PC-3 (cell line): ENCODE measurements at regions not wholly inside any gene's neighbourhood (a gene's known extent, or its start where the extent isn't known, plus 50 kb on each side); places are given as distances from the start of the nearest gene placed in this dataset.

Experiments
- ATAC-seq: fragments of 200-7000 bp; cut with Tn5 transposase; 2 replicates; pipeline ENCODE4 v1.9.1; 2020; ENCODE audit warnings: mild to moderate bottlenecking, moderate library complexity
- BruUV-seq: library from RNA; stranded (reverse); fragments of 400-500 nt; replicated peaks from 2 replicates; lab custom pipeline; 2021; lab: Mats Ljungman, UMichigan
- CTCF ChIA-PET: fragments of 300-600 bp; sonication (Branson Sonifier 250); formaldehyde crosslinking; loops from one replicate; lab custom pipeline; 2022; ENCODE audit warnings: antibody characterized with exemption; lab: Charles Lee
- POLR2A ChIA-PET: fragments of 300-600 bp; sonication (Branson Sonifier 250); formaldehyde crosslinking; loops from one replicate; lab custom pipeline; 2022; ENCODE audit warnings: antibody characterized with exemption; ENCODE audit not compliant: unreplicated experiment; lab: Charles Lee
- DNase-seq: peaks from one replicate; pipeline ENCODE4 v3.0.0-alpha.2; 2015
- H2AFZ ChIP-seq: fragments of 300-600 bp; sonication (generic); 2 replicates; pipeline ENCODE4 v1.6.0; 2016; ENCODE audit warnings: antibody characterized with exemption, low read length
- H3F3A ChIP-seq: fragments of 300-600 bp; sonication (generic); one replicate; pipeline ENCODE4 v1.6.0; 2017; ENCODE audit warnings: antibody characterized with exemption, low read length, control low read depth, mild to moderate bottlenecking; ENCODE audit not compliant: unreplicated experiment
- H3K27ac ChIP-seq: fragments of 300-600 bp; sonication (generic); 2 replicates; pipeline ENCODE4 v1.5.1; 2016; ENCODE audit warnings: mild to moderate bottlenecking, low read length
- H3K27me3 ChIP-seq: fragments of 300-600 bp; sonication (generic); 2 replicates; pipeline ENCODE4 v1.6.1; 2016; ENCODE audit warnings: low read length, mixed read lengths
- H3K36me3 ChIP-seq: fragments of 300-600 bp; sonication (generic); 2 replicates; pipeline ENCODE4 v1.6.1; 2016; ENCODE audit warnings: low read depth, mixed run types, low read length, mixed read lengths
- H3K4me1 ChIP-seq: fragments of 300-600 bp; sonication (generic); 2 replicates; pipeline ENCODE4 v1.5.1; 2016; ENCODE audit warnings: low read length; ENCODE audit not compliant: insufficient read depth
- H3K4me2 ChIP-seq: fragments of 300-600 bp; sonication (generic); 2 replicates; pipeline ENCODE4 v1.6.0; 2016; ENCODE audit warnings: low read length
- H3K4me3 ChIP-seq: fragments of 300-600 bp; sonication (generic); 2 replicates; pipeline ENCODE4 v1.5.1; 2016; ENCODE audit warnings: mild to moderate bottlenecking, low read length, mixed read lengths
- H3K79me2 ChIP-seq: fragments of 300-600 bp; sonication (generic); 2 replicates; pipeline ENCODE4 v1.6.1; 2017; ENCODE audit warnings: low read length, mixed read lengths
- H3K9ac ChIP-seq: fragments of 300-600 bp; sonication (generic); 2 replicates; pipeline ENCODE4 v1.6.0; 2016; ENCODE audit warnings: mild to moderate bottlenecking, low read length
- H3K9me2 ChIP-seq: fragments of 300-600 bp; sonication (generic); replicated peaks from 2 replicates; pipeline ENCODE4 v1.6.1; 2016; ENCODE audit warnings: mixed run types, low read length, mixed read lengths
- H3K9me3 ChIP-seq: fragments of 300-600 bp; sonication (generic); 2 replicates; pipeline ENCODE4 v1.6.1; 2016; ENCODE audit warnings: low read length, mixed read lengths
- H4K20me1 ChIP-seq: fragments of 300-600 bp; sonication (generic); 2 replicates; pipeline ENCODE4 v1.6.1; 2016; ENCODE audit warnings: low read length, mixed read lengths
- CTCF ChIP-seq: fragments of 300-600 bp; sonication (generic); conservative IDR thresholded peaks from 2 replicates; pipeline ENCODE4 v1.5.1; 2017; ENCODE audit warnings: antibody characterized with exemption, low read depth, mild to moderate bottlenecking, low read length
- EZH2 ChIP-seq: fragments of 300-600 bp; sonication (generic); IDR thresholded peaks from one replicate; pipeline ENCODE4 v1.6.1; 2017; ENCODE audit warnings: antibody characterized with exemption, mild to moderate bottlenecking, low read length; ENCODE audit not compliant: unreplicated experiment
- EZH2phosphoT487 ChIP-seq: fragments of 300-600 bp; sonication (generic); IDR thresholded peaks from 2 replicates; pipeline ENCODE4 v1.6.1; 2018; ENCODE audit warnings: mild to moderate bottlenecking, antibody characterized with exemption, low read length, borderline replicate concordance
- intact Hi-C: fragments of 100-400 bp; cut with micrococcal nuclease; formaldehyde crosslinking; loops from 2 replicates; pipeline ENCODE4 v1.9.0; 2023

GRCh38 chr7:83849131-83849530 is 200.2 kb upstream of the SEMA3E start:
- Histone ChIP-seq H3K4me2 (no peak overlapping the region), H3K27me3 (no peaks in the 10 kb centered on the region), H3K4me1 (no peaks in the 10 kb centered on the region), H3K27ac (no peak overlapping the region), H3K9me2 (no peaks in the 10 kb centered on the region), H3K9me3 (no peaks in the 10 kb centered on the region), H3K4me3 (no peak overlapping the region), H3K79me2 (no peaks in the 10 kb centered on the region), H4K20me1 (no peaks in the 10 kb centered on the region), H3F3A (no peaks in the 10 kb centered on the region), H2AFZ (no peak overlapping the region), H3K9ac (no peak overlapping the region), H3K36me3 (no peaks in the 10 kb centered on the region)
- DNase-seq (no peak), ATAC-seq (no peak)
- no TSS peak for BruUV-seq
- intact Hi-C loops: no loop called here
- TF ChIP-seq CTCF (no peak), EZH2phosphoT487 (no peak), EZH2 (no peak)
- ChIA-PET CTCF (no interaction called here), POLR2A (no interaction called here)

- BruUV-seq: no TSS peak
- Histone ChIP-seq H3K27me3 (no peaks in the 10 kb centered on the region), H2AFZ (no peak overlapping the region), H3K4me1 (no peaks in the 10 kb centered on the region), H4K20me1 (no peaks in the 10 kb centered on the region), H3K36me3 (no peaks in the 10 kb centered on the region), H3K79me2 (no peaks in the 10 kb centered on the region), H3K27ac (no peak overlapping the region), H3K9ac (no peak overlapping the region), H3K4me2 (no peak overlapping the region), H3F3A (no peaks in the 10 kb centered on the region), H3K9me3 (no peaks in the 10 kb centered on the region), H3K4me3 (no peak overlapping the region), H3K9me2 (no peaks in the 10 kb centered on the region)
- intact Hi-C loops: no loop called here
- ATAC-seq (no peak), DNase-seq (no peak)
- TF ChIP-seq EZH2phosphoT487: no peak
- TF ChIP-seq CTCF: no peak
- TF ChIP-seq EZH2: no peak
- ChIA-PET POLR2A (no interaction called here), CTCF (no interaction called here)
These were observed 194.0 kb upstream of the SEMA3E start for GRCh38 chr7:83842894-83843293.

- Histone ChIP-seq H3K4me1 (no peaks in the 10 kb centered on the region), H3F3A (no peaks in the 10 kb centered on the region), H3K4me2 (no peak overlapping the region), H3K9ac (no peak overlapping the region), H3K4me3 (no peak overlapping the region), H3K27ac (no peak overlapping the region), H2AFZ (no peak overlapping the region), H3K9me3 (no peaks in the 10 kb centered on the region), H3K27me3 (no peaks in the 10 kb centered on the region), H4K20me1 (no peaks in the 10 kb centered on the region), H3K36me3 (no peaks in the 10 kb centered on the region), H3K79me2 (no peaks in the 10 kb centered on the region), H3K9me2 (no peaks in the 10 kb centered on the region)
- no peak for DNase-seq
- no TSS peak for BruUV-seq
- intact Hi-C loops: no loop called here
- ChIA-PET POLR2A (no interaction called here), CTCF (no interaction called here)
- TF ChIP-seq EZH2phosphoT487 (no peak), EZH2 (no peak), CTCF (no peak)
- ATAC-seq: no peak
These were observed 188.7 kb upstream of the SEMA3E start for GRCh38 chr7:83837683-83838082.
